Coronary artery (tissue), 2 donors: ENCODE measurements at regions not wholly inside any gene's neighbourhood (a gene's known extent, or its start where the extent isn't known, plus 50 kb on each side); places are given as distances from the start of the nearest gene placed in this dataset.

Experiments
- DNase-seq: peaks from one replicate; pipeline ENCODE4 v3.0.0-alpha.2; 2017; ENCODE audit warnings: low spot score
- H3K27ac ChIP-seq, 2 donors: fragments of 200-600 bp; sonication (generic); one replicate each; pipeline ENCODE4 v1.5.1; 2016 to 2019
- H3K4me3 ChIP-seq: fragments of 200-600 bp; sonication (generic); 2 replicates; pipeline ENCODE4 v1.5.1; 2016; ENCODE audit warnings: mild to moderate bottlenecking, moderate library complexity
- CTCF ChIP-seq: fragments of 200-600 bp; sonication (generic); IDR thresholded peaks from one replicate; pipeline ENCODE4 v1.5.1; 2019; ENCODE audit warnings: antibody characterized with exemption

- no peak for DNase-seq
- Histone ChIP-seq H3K4me3 (no peak overlapping the region), H3K27ac (no peak overlapping the region)
- TF ChIP-seq CTCF, result no peak
Observed at GRCh38 chr10:106134326-106135000, 1030.0 kb downstream of the SORCS1 start.

- Histone ChIP-seq H3K27ac (no peak overlapping the region), H3K4me3 (no peak overlapping the region)
- DNase-seq, result no peak
- no peak for TF ChIP-seq CTCF
Observed at GRCh38 chr10:106133451-106133850, 1031.1 kb downstream of the SORCS1 start.

- Histone ChIP-seq H3K27ac (no peak overlapping the region), H3K4me3 (no peak overlapping the region)
- no peak for TF ChIP-seq CTCF
- DNase-seq, result no peak
Observed at GRCh38 chr10:106132956-106133355, 1031.5 kb downstream of the SORCS1 start.

GRCh38 chr10:106114656-106115186 is 1049.8 kb downstream of the SORCS1 start:
- Histone ChIP-seq H3K4me3 (no peak overlapping the region), H3K27ac (no peak overlapping the region)
- TF ChIP-seq CTCF, result no peak
- no peak for DNase-seq

GRCh38 chr10:106111246-106111645 is 1053.3 kb downstream of the SORCS1 start:
- Histone ChIP-seq H3K27ac (no peak overlapping the region), H3K4me3 (no peak overlapping the region)
- no peak for TF ChIP-seq CTCF
- DNase-seq, result no peak

GRCh38 chr10:106107706-106108105 is 1056.8 kb downstream of the SORCS1 start:
- no peak for TF ChIP-seq CTCF
- no peak for DNase-seq
- H3K27ac ChIP-seq, result no peak overlapping the region
- H3K4me3 ChIP-seq, result no peak overlapping the region

- TF ChIP-seq CTCF, result no peak
- no peak overlapping the region for H3K4me3 ChIP-seq
- no peak for DNase-seq
- H3K27ac ChIP-seq, result no peak overlapping the region
Observed at GRCh38 chr10:106106114-106106513, 1058.4 kb downstream of the SORCS1 start.
